ENCODE measurements at regions not wholly inside any gene's neighbourhood (a gene's known extent, or its start where the extent isn't known, plus 50 kb on each side); places are given as distances from the start of the nearest gene placed in this dataset.

GRCh38 chrX:14355556-14355955, 173.8 kb upstream of the GLRA2 start:
- DNase-seq (no peak), ATAC-seq (ENCODE audit: low read depth) (no peak)
- intact Hi-C loops (cut with micrococcal nuclease) = no loop called here
- no peaks in the 10 kb centered on the region for H3K4me1 ChIP-seq (ENCODE audit: control insufficient read depth in 2 of 2, insufficient read depth in 2 of 2, low read length in 2 of 2)
- H3K27ac ChIP-seq (ENCODE audit: low read length in 2 of 2) = no peak overlapping the region
- H3K79me2 ChIP-seq (ENCODE audit: control insufficient read depth, insufficient read depth, low read length) = no peaks in the 10 kb centered on the region
- ChIA-PET POLR2A (no interaction called here), CTCF (no interaction called here)
- TF ChIP-seq EZH2 (IDR thresholded peaks at IDR 0.05; ENCODE audit: borderline replicate concordance, insufficient read depth, low read depth, low read length, poor library complexity, severe bottlenecking) (no peak), CTCF (IDR thresholded peaks at IDR 0.05) (no peak)
- H3K36me3 ChIP-seq (replicated peaks in 1 of 2; ENCODE audit: control extremely low read depth in 1 of 2, control insufficient read depth in 1 of 2, extremely low read depth in 1 of 2, insufficient read depth in 2 of 2, low read length in 1 of 2) = no peaks in the 10 kb centered on the region
- H3K27me3 ChIP-seq (replicated peaks in 1 of 4; ENCODE audit: control extremely low read depth in 1 of 4, control insufficient read depth in 3 of 4, insufficient read depth in 4 of 4, low read length in 3 of 4) = no peaks in the 10 kb centered on the region
- Mint-ChIP-seq H3K4me3 (no peak overlapping the region), H3K27me3 (no peaks in the 10 kb centered on the region), H3K27ac (no peak overlapping the region), H3K9me3 (ENCODE audit: insufficient read depth) (peaks cover 1% of the 10 kb centered on the region), H3K4me1 (no peaks in the 10 kb centered on the region)
- H2AFZ ChIP-seq (ENCODE audit: insufficient read depth, low read depth, low read length, poor library complexity, severe bottlenecking) = no peak overlapping the region
- no peaks in the 10 kb centered on the region for H3K9me3 ChIP-seq (ENCODE audit: control extremely low read depth in 1 of 3, control insufficient read depth in 2 of 3, insufficient read depth in 1 of 3, low read length in 2 of 3)
- H4K20me1 ChIP-seq (ENCODE audit: control insufficient read depth, insufficient read depth, low read length, poor library complexity, severe bottlenecking) = no peaks in the 10 kb centered on the region
- no peak overlapping the region for H3K9ac ChIP-seq (ENCODE audit: low read length)
- no peak overlapping the region for H3K4me2 ChIP-seq (replicated peaks; ENCODE audit: low read depth, low read length, poor library complexity, severe bottlenecking)
- H3K4me3 ChIP-seq (ENCODE audit: control extremely low read depth in 1 of 5, extremely low read depth in 1 of 5, insufficient read depth in 1 of 5, low read depth in 2 of 5, low read length in 4 of 5) = no peak overlapping the region

GRCh38 chrX:14354521-14354920, 174.8 kb upstream of the GLRA2 start:
- H3K9ac ChIP-seq (ENCODE audit: low read length) = no peak overlapping the region
- no peaks in the 10 kb centered on the region for H3K9me3 ChIP-seq (ENCODE audit: control extremely low read depth in 1 of 3, control insufficient read depth in 2 of 3, insufficient read depth in 1 of 3, low read length in 2 of 3)
- peaks cover 4% of the 10 kb centered on the region for H3K9me3 Mint-ChIP-seq (ENCODE audit: insufficient read depth)
- no peaks in the 10 kb centered on the region for H4K20me1 ChIP-seq (ENCODE audit: control insufficient read depth, insufficient read depth, low read length, poor library complexity, severe bottlenecking)
- H3K36me3 ChIP-seq (replicated peaks in 1 of 2; ENCODE audit: control extremely low read depth in 1 of 2, control insufficient read depth in 1 of 2, extremely low read depth in 1 of 2, insufficient read depth in 2 of 2, low read length in 1 of 2) = no peaks in the 10 kb centered on the region
- TF ChIP-seq CTCF (IDR thresholded peaks at IDR 0.05) = no peak
- TF ChIP-seq EZH2 (IDR thresholded peaks at IDR 0.05; ENCODE audit: borderline replicate concordance, insufficient read depth, low read depth, low read length, poor library complexity, severe bottlenecking) = no peak
- H2AFZ ChIP-seq (ENCODE audit: insufficient read depth, low read depth, low read length, poor library complexity, severe bottlenecking) = no peak overlapping the region
- H3K27ac ChIP-seq (ENCODE audit: low read length in 2 of 2) = no peak overlapping the region
- H3K4me1 Mint-ChIP-seq = no peaks in the 10 kb centered on the region
- H3K27me3 ChIP-seq (replicated peaks in 1 of 4; ENCODE audit: control extremely low read depth in 1 of 4, control insufficient read depth in 3 of 4, insufficient read depth in 4 of 4, low read length in 3 of 4) = no peaks in the 10 kb centered on the region
- intact Hi-C loops (cut with micrococcal nuclease) = no loop called here
- no peaks in the 10 kb centered on the region for H3K79me2 ChIP-seq (ENCODE audit: control insufficient read depth, insufficient read depth, low read length)
- DNase-seq = no peak
- no peak for ATAC-seq (ENCODE audit: low read depth)
- no CpG with 5 or more reads among the region's 3 CpGs for WGBS (ENCODE audit: insufficient coverage)
- POLR2A ChIA-PET = no interaction called here
- no peak overlapping the region for H3K4me3 Mint-ChIP-seq
- no peaks in the 10 kb centered on the region for H3K4me1 ChIP-seq (ENCODE audit: control insufficient read depth in 2 of 2, insufficient read depth in 2 of 2, low read length in 2 of 2)
- H3K27ac Mint-ChIP-seq = no peak overlapping the region
- no peak overlapping the region for H3K4me2 ChIP-seq (replicated peaks; ENCODE audit: low read depth, low read length, poor library complexity, severe bottlenecking)
- CTCF ChIA-PET = no interaction called here
- no peaks in the 10 kb centered on the region for H3K27me3 Mint-ChIP-seq
- H3K4me3 ChIP-seq (ENCODE audit: control extremely low read depth in 1 of 5, extremely low read depth in 1 of 5, insufficient read depth in 1 of 5, low read depth in 2 of 5, low read length in 4 of 5) = no peak overlapping the region

Data from B cell (primary cell).